HEK293T (cell line): ENCODE measurements at regions not wholly inside any gene's neighbourhood (a gene's known extent, or its start where the extent isn't known, plus 50 kb on each side); places are given as distances from the start of the nearest gene placed in this dataset.

ENCODE experiments used
- ARNT ChIP-seq: fragments of 450-650 bp; IDR thresholded peaks from 2 replicates; pipeline ENCODE4 v1.6.1; 2017; ENCODE audit warnings: mild to moderate bottlenecking
- BHLHE40 ChIP-seq: fragments of 450-650 bp; IDR thresholded peaks from 2 replicates; pipeline ENCODE4 v1.6.1; 2016; ENCODE audit warnings: mild to moderate bottlenecking, moderate library complexity, borderline replicate concordance
- ELF4 ChIP-seq: fragments of 450-650 bp; IDR thresholded peaks from 2 replicates; pipeline ENCODE4 v1.6.1; 2017; ENCODE audit warnings: antibody characterized with exemption
- FOXK2 ChIP-seq: fragments of 450-650 bp; IDR thresholded peaks from 2 replicates; pipeline ENCODE4 v1.6.1; 2016; ENCODE audit warnings: mild to moderate bottlenecking
- FOXM1 ChIP-seq: fragments of 450-650 bp; IDR thresholded peaks from 2 replicates; pipeline ENCODE4 v1.6.1; 2017; ENCODE audit warnings: mild to moderate bottlenecking, borderline replicate concordance
- LEF1 ChIP-seq: fragments of 450-650 bp; IDR thresholded peaks from 2 replicates; pipeline ENCODE4 v1.6.1; 2017; ENCODE audit warnings: mild to moderate bottlenecking, borderline replicate concordance
- SP1 ChIP-seq: fragments of 450-650 bp; IDR thresholded peaks from 2 replicates; pipeline ENCODE4 v1.6.1; 2017
- TARDBP ChIP-seq: fragments of 450-650 bp; IDR thresholded peaks from 2 replicates; pipeline ENCODE4 v1.6.1; 2016

DNA sequence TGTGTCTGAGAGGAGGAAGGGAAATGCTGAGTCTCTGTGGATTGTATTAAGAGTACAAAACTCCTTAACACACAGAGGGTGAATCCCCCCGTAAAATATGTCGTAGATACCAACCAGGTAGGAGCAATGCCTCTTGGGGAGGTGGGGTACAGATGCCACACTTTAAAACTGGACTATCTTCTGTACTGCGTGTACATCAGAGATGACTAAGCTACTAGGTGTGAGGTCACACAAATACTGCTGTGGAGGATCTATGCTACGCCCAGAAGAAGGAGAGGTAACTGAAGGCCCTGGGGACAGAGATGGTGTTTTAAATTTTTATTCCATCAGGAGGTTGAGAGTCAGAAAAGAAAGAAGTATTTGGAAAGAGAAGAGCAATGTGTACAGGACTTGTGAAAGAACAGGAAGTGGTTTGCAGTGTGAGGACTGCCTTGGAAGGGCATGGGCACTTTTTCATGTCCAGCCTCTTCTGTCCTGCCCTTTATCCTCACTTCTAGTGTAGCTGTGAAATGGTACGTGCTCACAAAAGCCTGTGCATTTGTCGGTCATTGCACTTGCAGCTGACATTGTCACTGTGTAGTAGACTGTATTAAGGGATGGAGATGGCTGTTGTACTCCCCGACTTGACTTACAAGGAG lies 287.8 kb upstream of the CHRM3 start:
- TF ChIP-seq ARNT = no peak
- TF ChIP-seq SP1 = no peak
- no peak for TF ChIP-seq BHLHE40
- TF ChIP-seq ELF4 = no peak
- TF ChIP-seq FOXK2 = no peak
- no peak for TF ChIP-seq TARDBP
- TF ChIP-seq FOXM1 = no peak
- TF ChIP-seq LEF1 = no peak
